PC-9 (cell line): ENCODE measurements at regions not wholly inside any gene's neighbourhood (a gene's known extent, or its start where the extent isn't known, plus 50 kb on each side); places are given as distances from the start of the nearest gene placed in this dataset.

Source experiments
- CTCF ChIP-seq: fragments of 200-600 bp; sonication (generic); conservative IDR thresholded peaks from 2 replicates; pipeline ENCODE4 v1.6.1; 2017; ENCODE audit warnings: mixed run types, antibody characterized with exemption, mild to moderate bottlenecking, moderate library complexity
- EZH2 ChIP-seq: fragments of 200-600 bp; sonication (generic); IDR thresholded peaks from 2 replicates; pipeline ENCODE4 v1.8.0; 2017; ENCODE audit warnings: antibody characterized with exemption, low read depth

DNA sequence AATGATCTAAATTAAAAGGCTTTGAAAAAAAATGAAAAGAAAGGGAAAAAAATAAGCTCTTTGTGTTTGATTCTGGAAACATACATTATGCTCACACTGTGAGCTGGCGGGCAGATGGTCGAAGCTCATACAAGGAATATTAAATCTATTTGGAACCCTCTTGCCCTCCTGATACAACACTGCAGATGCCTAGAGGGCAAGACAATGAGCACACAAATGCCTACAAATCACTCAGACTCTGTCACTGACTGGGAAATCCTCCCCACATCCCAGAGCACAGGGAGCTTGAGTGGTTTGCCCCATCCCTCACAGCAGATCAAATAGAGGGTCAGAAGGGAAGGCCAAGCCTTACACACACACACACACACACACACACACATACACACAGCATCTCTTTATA, 320.4 kb downstream of the HNRNPD start:
- TF ChIP-seq CTCF = no peak
- TF ChIP-seq EZH2 = no peak
